Peyer's patch (tissue), 4 donors: ENCODE measurements at regions not wholly inside any gene's neighbourhood (a gene's known extent, or its start where the extent isn't known, plus 50 kb on each side); places are given as distances from the start of the nearest gene placed in this dataset.

Experiments
- DNase-seq, 3 donors: peaks; one replicate each; pipeline ENCODE4 v3.0.0-alpha.2; 2017 to 2019
- H3K27ac ChIP-seq, 4 donors: fragments of 200-600 bp; sonication (generic); one replicate each; pipeline ENCODE4 v1.5.1; 2016 to 2019
- H3K27me3 ChIP-seq, 2 donors: fragments of 200-600 bp; sonication (generic); one replicate each; pipeline ENCODE4 v1.5.1; 2019
- H3K36me3 ChIP-seq, 3 donors: fragments of 200-600 bp; sonication (generic); one replicate each; pipeline ENCODE4 v1.5.1; 2016 to 2019
- H3K4me1 ChIP-seq, 4 donors: fragments of 200-600 bp; sonication (generic); one replicate each; pipeline ENCODE4 v1.5.1; 2016 to 2019
- H3K4me3 ChIP-seq, 4 donors: fragments of 200-600 bp; sonication (generic); 1 replicate in 3 of 4; 2 replicates in 1 of 4; pipeline ENCODE4 v1.5.1; 2016 to 2019; ENCODE audit warnings: mild to moderate bottlenecking in 1 of 4
- H3K9me3 ChIP-seq, 4 donors: fragments of 200-600 bp; sonication (generic); one replicate each; pipeline ENCODE4 v1.5.1; 2016 to 2019; ENCODE audit warnings: mild to moderate bottlenecking in 1 of 4
- POLR2A ChIP-seq, 2 donors: fragments of 450-650 bp; IDR thresholded peaks; one replicate each; pipeline ENCODE4 v1.5.1; 2017; ENCODE audit warnings: antibody characterized with exemption in 2 of 2, mild to moderate bottlenecking in 2 of 2, moderate library complexity in 2 of 2
- TF ChIP-seq, protein P1 (sequence below), 6 experiments: fragments of 450-650 bp in 4 of 6; fragments of 200-600 bp in 2 of 6; sonication (generic) in 1 of 6; IDR thresholded peaks; one replicate each; pipeline ENCODE4 v1.5.1; 2017 to 2019; ENCODE audit warnings: antibody characterized with exemption in 6 of 6, mild to moderate bottlenecking in 3 of 6, moderate library complexity in 1 of 6

DNA sequence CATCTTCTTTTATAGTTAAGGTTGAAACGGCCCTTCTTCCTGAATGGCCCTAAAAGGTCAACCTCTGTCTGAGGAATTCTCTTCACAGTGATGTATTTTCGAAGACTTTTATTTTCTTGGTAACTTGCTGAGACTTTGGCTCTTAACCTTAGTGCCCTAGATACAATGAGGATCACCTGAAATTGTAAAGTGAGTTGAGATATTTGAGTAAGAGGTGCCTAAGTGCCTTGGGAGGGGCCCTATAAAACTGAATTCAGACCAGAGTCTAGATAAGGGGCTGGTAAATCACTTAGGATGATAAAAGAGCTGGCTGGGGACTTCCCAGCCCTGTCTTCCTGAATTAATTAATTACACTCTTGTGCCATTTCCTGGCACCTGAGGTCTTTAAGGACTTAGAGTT is 505.6 kb upstream of the KIRREL3 start:
- no peaks in the 10 kb centered on the region for H3K9me3 ChIP-seq
- no peaks in the 10 kb centered on the region for H3K36me3 ChIP-seq
- H3K27me3 ChIP-seq, result no peaks in the 10 kb centered on the region
- H3K4me1 ChIP-seq, result no peaks in the 10 kb centered on the region
- DNase-seq, result no peak
- H3K27ac ChIP-seq, result no peak overlapping the region
- H3K4me3 ChIP-seq, result no peak overlapping the region
- TF ChIP-seq POLR2A (IDR thresholded peaks at IDR 0.05), result no peak
- TF ChIP-seq, protein P1, sequence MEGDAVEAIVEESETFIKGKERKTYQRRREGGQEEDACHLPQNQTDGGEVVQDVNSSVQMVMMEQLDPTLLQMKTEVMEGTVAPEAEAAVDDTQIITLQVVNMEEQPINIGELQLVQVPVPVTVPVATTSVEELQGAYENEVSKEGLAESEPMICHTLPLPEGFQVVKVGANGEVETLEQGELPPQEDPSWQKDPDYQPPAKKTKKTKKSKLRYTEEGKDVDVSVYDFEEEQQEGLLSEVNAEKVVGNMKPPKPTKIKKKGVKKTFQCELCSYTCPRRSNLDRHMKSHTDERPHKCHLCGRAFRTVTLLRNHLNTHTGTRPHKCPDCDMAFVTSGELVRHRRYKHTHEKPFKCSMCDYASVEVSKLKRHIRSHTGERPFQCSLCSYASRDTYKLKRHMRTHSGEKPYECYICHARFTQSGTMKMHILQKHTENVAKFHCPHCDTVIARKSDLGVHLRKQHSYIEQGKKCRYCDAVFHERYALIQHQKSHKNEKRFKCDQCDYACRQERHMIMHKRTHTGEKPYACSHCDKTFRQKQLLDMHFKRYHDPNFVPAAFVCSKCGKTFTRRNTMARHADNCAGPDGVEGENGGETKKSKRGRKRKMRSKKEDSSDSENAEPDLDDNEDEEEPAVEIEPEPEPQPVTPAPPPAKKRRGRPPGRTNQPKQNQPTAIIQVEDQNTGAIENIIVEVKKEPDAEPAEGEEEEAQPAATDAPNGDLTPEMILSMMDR (IDR thresholded peaks at IDR 0.05), result no peak

DNA sequence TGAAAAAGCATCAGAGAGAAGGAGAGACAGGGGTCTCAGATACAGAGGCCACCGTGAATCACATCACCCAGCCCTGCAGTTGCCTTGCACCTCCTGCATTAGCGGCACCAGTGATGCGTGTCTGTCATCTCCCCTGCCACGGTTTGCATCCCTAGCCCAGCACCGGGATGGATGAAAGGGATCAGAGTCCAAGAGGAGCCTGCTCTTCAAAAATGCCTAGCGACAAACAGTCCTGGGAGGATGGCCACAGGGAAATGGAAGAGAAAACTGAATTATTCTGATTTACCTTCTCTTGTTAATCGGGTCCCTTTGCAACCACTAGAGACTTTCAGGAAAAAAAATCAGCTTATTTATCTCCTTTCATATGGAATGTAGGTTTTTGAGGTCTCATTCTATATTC is 495.6 kb upstream of the KIRREL3 start:
- Histone ChIP-seq H3K9me3 (no peaks in the 10 kb centered on the region), H3K36me3 (no peaks in the 10 kb centered on the region), H3K27me3 (no peaks in the 10 kb centered on the region), H3K27ac (no peak overlapping the region), H3K4me1 (no peaks in the 10 kb centered on the region), H3K4me3 (no peak overlapping the region)
- no peak for DNase-seq
- no peak for TF ChIP-seq POLR2A (IDR thresholded peaks at IDR 0.05)
- TF ChIP-seq, protein P1 (IDR thresholded peaks at IDR 0.05), result no peak

DNA sequence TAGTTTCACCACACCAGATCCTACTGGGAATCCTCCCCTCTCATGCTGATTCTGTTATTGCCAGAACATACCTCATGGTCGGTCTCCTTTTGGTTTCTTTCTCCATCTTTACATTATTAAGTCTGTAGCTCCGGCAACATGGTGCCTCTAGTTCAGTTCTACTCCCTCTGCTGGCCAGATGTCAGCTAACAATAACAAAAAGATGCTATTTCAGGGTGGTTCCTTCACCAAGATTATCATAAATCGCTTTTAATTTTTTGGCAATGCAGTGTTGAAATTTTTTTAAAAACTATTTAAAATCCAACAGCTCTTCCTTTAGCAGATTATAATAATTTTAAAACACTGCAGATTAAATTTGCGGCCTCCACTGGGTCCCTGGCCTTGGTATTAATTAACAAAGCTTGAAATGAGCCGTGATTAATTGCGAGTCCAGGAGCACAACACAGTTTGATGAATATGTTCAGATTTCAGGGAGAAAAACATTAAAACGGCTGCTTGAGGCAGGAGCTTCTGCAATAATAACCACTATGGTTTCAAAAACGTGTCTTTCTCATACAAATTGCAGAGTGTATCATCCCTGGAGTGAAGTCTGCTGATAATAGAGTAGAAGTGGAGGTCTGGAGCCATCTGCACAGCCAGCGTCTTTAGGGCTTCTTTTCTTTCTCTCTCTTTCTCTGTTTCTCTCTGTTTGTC is 492.9 kb upstream of the KIRREL3 start:
- no peak overlapping the region for H3K4me3 ChIP-seq
- no peaks in the 10 kb centered on the region for H3K27me3 ChIP-seq
- no peaks in the 10 kb centered on the region for H3K4me1 ChIP-seq
- no peaks in the 10 kb centered on the region for H3K9me3 ChIP-seq
- no peak overlapping the region for H3K27ac ChIP-seq
- no peak for TF ChIP-seq POLR2A (IDR thresholded peaks at IDR 0.05)
- TF ChIP-seq, protein P1 (IDR thresholded peaks at IDR 0.05), result no peak
- no peaks in the 10 kb centered on the region for H3K36me3 ChIP-seq
- DNase-seq, result no peak

DNA sequence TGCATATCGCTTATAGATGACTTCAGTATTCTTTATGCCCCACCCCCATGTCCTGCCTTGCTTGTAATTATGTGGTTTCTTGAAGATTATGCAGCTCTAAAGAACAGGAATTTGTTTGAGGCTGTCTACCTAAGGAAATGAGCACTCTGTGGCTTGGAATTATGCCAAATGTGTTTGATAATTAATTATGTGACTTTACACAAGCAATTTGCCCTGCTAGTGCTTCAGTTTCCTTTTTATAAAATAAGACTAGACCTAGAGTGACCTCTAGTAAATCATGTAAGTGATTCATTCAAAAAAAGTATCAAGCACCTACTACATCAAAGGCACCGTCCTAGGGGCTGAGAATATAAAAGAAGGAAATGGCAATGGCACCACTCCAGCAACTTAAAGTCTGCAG is 491.5 kb upstream of the KIRREL3 start:
- no peaks in the 10 kb centered on the region for H3K27me3 ChIP-seq
- no peak for DNase-seq
- H3K36me3 ChIP-seq, result no peaks in the 10 kb centered on the region
- H3K4me3 ChIP-seq, result no peak overlapping the region
- no peak overlapping the region for H3K27ac ChIP-seq
- H3K4me1 ChIP-seq, result no peaks in the 10 kb centered on the region
- TF ChIP-seq, protein P1 (IDR thresholded peaks at IDR 0.05), result no peak
- no peaks in the 10 kb centered on the region for H3K9me3 ChIP-seq

DNA sequence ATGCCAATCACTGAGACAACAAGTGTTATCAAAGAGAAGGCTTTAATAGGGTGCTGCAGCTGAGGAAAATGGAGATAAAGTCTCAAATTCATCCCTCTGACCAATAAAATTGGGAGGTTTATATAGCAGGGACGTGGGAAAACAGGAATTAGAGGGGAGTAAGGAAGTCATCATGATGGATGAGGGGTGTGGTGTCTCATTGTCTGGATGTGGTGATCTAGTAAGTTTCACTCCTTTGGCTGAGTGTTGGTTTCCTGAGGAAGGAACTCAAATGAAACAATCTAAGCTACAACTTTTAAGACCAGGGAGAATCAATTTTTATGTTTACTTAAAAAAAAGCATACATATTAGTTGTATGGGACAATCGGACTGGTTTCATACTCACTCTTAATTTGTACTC is 491.0 kb upstream of the KIRREL3 start:
- H3K36me3 ChIP-seq, result no peaks in the 10 kb centered on the region
- no peaks in the 10 kb centered on the region for H3K27me3 ChIP-seq
- H3K27ac ChIP-seq, result no peak overlapping the region
- no peak for TF ChIP-seq POLR2A (IDR thresholded peaks at IDR 0.05)
- TF ChIP-seq, protein P1 (IDR thresholded peaks at IDR 0.05), result no peak
- H3K4me1 ChIP-seq, result no peaks in the 10 kb centered on the region
- H3K4me3 ChIP-seq, result no peak overlapping the region
- DNase-seq, result no peak
- no peaks in the 10 kb centered on the region for H3K9me3 ChIP-seq

DNA sequence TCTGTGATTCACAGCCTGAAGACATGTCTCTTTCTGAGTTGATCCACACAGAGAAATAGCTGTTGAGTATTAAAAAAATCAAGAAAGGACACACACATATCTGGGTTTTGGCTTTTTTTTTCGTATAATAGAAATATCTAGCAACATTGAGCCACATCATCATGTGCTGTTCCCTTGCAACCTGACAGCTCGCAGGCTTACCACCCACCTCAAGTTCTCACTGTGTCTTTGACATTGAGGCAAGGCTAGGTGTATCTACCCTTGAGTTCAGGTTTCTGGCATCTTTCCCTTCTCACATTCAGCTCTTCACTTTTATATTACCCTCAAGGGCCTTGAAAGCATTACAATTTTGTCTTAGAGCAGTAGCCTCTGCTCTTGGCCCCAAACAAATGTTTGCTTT is 490.3 kb upstream of the KIRREL3 start:
- H3K4me3 ChIP-seq, result no peak overlapping the region
- TF ChIP-seq, protein P1 (IDR thresholded peaks at IDR 0.05), result no peak
- no peak for TF ChIP-seq POLR2A (IDR thresholded peaks at IDR 0.05)

More for the DNA sequence above, 490.3 kb upstream of the KIRREL3 start:
- Histone ChIP-seq H3K27ac (no peak overlapping the region), H3K36me3 (no peaks in the 10 kb centered on the region), H3K27me3 (no peaks in the 10 kb centered on the region), H3K9me3 (no peaks in the 10 kb centered on the region), H3K4me1 (no peaks in the 10 kb centered on the region)
- DNase-seq, result no peak
